ENCODE measurements at regions not wholly inside any gene's neighbourhood (a gene's known extent, or its start where the extent isn't known, plus 50 kb on each side); places are given as distances from the start of the nearest gene placed in this dataset.

GRCh38 chr1:82230667-82231066 is 429.9 kb downstream of the ADGRL2 start:
- TF ChIP-seq POLR2A (IDR thresholded peaks at IDR 0.05) (no peak), CTCF (IDR thresholded peaks at IDR 0.05 in 4 of 5, conservative IDR thresholded peaks at IDR 0.05 in 1 of 5) (no peak)

Data from gastrocnemius medialis (tissue), 4 donors.